Central memory CD8-positive, alpha-beta T cell (primary cell): ENCODE measurements at regions not wholly inside any gene's neighbourhood (a gene's known extent, or its start where the extent isn't known, plus 50 kb on each side); places are given as distances from the start of the nearest gene placed in this dataset.
"Not testable (repeated sequence)": the region's sequence is repeated elsewhere in the genome, so short reads cannot be mapped to it uniquely, and the experiment has no call there.

Source experiments
- ATAC-seq: fragments of 150-1000 bp; cut with Tn5 transposase; replicated peaks from 2 replicates; pipeline ENCODE4 v1.10.0; 2022; ENCODE audit warnings: mild to moderate bottlenecking, moderate FRiP score, moderate number of reproducible peaks; ENCODE audit not compliant: poor library complexity, severe bottlenecking; ENCODE audit errors: extremely low read depth
- DNase-seq, 2 donors: peaks; one replicate each; pipeline ENCODE4 v3.0.0; 2021; ENCODE audit warnings: low spot score in 2 of 2
- H3K27ac Mint-ChIP-seq: one replicate; pipeline ENCODE4 v1.8.0; 2022; ENCODE audit warnings: low read depth, mild to moderate bottlenecking, moderate library complexity, mixed read lengths
- H3K27me3 Mint-ChIP-seq: one replicate; pipeline ENCODE4 v1.8.0; 2022; ENCODE audit warnings: mixed read lengths
- H3K36me3 Mint-ChIP-seq: one replicate; pipeline ENCODE4 v1.8.0; 2022; ENCODE audit warnings: mild to moderate bottlenecking, moderate library complexity, mixed read lengths; ENCODE audit not compliant: insufficient read depth
- H3K4me1 Mint-ChIP-seq: one replicate; pipeline ENCODE4 v1.8.0; 2022; ENCODE audit warnings: mixed read lengths
- H3K4me3 Mint-ChIP-seq: one replicate; pipeline ENCODE4 v1.8.0; 2022; ENCODE audit warnings: mild to moderate bottlenecking, moderate library complexity, mixed read lengths
- H3K9me3 Mint-ChIP-seq: one replicate; pipeline ENCODE4 v1.8.0; 2022; ENCODE audit warnings: mixed read lengths

GRCh38 chr3:22371607-22372291 lies 620.7 kb upstream of the ZNF385D start:
- no peaks in the 10 kb centered on the region for H3K27me3 Mint-ChIP-seq
- H3K27ac Mint-ChIP-seq = no peak overlapping the region
- no peak for ATAC-seq
- no peaks in the 10 kb centered on the region for H3K36me3 Mint-ChIP-seq
- no peak overlapping the region for H3K4me3 Mint-ChIP-seq
- no peak for DNase-seq
- H3K9me3 Mint-ChIP-seq = peaks cover 24% of the 10 kb centered on the region
- H3K4me1 Mint-ChIP-seq = no peaks in the 10 kb centered on the region

DNA sequence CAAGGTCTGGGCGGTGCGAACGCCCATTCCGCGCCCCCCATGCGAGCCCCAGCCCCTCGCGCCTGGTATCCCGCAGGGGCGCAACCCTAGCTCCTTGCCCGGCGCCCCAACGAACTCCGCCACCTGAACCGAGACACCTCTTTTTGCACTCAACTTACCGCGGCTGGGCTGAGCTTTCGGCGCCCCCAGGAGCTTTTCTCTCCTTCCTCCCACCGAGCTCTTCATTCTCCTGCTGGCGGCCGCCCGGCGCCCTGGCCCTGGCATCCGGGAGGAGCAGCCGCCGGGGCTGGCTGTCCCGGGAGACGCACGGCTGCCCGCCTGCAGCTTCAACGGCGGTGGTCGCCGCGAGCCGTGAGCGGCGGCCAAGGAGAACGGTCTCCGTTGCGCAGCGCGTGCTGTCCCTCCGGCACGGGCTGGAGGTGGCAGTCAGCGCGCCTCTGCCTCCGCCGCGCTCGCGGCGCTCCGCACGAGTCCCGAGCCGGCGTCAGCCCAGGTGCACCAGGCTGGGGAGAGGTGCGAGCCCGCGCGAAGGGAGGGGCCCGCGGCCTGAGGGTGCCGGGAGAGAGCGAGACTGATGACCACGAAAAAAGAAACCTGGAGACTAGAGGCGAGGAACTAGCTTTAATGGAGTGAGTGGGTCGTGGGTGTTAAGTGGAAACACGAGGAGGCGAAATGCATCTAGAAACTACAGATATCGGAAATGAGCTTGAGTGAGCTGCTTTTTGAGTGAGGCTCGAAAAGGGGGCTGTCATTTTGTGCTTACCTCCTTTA lies 621.5 kb upstream of the ZNF385D start:
- no peaks in the 10 kb centered on the region for H3K36me3 Mint-ChIP-seq
- H3K27ac Mint-ChIP-seq = no peak overlapping the region
- H3K27me3 Mint-ChIP-seq = no peaks in the 10 kb centered on the region
- ATAC-seq = no peak
- H3K4me1 Mint-ChIP-seq = no peaks in the 10 kb centered on the region
- H3K9me3 Mint-ChIP-seq = peaks cover 24% of the 10 kb centered on the region
- no peak for DNase-seq
- no peak overlapping the region for H3K4me3 Mint-ChIP-seq

DNA sequence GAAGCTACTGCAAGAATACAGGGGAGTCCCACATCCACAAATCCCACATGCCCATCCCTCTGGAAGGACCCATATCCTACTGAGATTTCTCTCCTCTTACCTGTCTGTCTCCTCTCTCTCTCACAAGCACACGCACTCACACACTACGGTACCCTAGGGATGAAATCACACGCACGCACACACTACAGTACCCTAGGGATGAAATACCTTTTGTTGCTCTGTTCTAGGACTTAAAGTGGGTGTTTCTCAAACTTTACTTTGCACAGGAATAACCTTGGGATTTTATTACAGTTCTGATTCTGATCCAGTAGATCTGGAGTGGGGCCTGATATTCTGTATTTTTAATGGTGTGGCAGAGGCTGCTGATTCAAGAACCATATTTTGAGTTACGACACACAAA lies 622.2 kb upstream of the ZNF385D start:
- Mint-ChIP-seq H3K27ac (no peak overlapping the region), H3K4me3 (no peak overlapping the region), H3K36me3 (no peaks in the 10 kb centered on the region), H3K27me3 (no peaks in the 10 kb centered on the region), H3K4me1 (no peaks in the 10 kb centered on the region), H3K9me3 (peaks cover 24% of the 10 kb centered on the region)
- no peak for ATAC-seq
- DNase-seq = no peak

GRCh38 chr3:22373827-22374226 lies 622.8 kb upstream of the ZNF385D start:
- no peak for ATAC-seq
- DNase-seq = no peak
- H3K4me1 Mint-ChIP-seq = no peaks in the 10 kb centered on the region
- H3K27ac Mint-ChIP-seq = no peak overlapping the region
- no peaks in the 10 kb centered on the region for H3K36me3 Mint-ChIP-seq
- H3K4me3 Mint-ChIP-seq = no peak overlapping the region
- H3K9me3 Mint-ChIP-seq = peaks cover 23% of the 10 kb centered on the region
- H3K27me3 Mint-ChIP-seq = no peaks in the 10 kb centered on the region

DNA sequence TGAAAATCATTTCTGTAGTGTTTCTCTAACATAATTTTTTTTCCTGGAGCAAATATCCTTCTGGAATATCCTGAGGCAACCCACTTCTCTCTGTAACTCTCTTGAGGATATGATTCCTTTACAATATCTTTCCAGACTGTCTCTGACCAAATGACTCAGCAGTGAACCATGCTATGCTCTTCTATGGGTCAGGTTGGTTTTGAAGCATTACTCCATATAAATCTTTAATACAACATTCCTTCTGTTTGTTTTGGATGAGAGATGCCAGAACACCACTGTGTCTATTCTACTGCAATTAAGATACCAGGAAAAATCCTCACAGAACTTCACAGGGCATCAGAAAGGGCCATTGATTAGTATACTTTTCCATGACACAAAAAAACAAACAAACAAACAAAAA lies 626.4 kb upstream of the ZNF385D start:
- Mint-ChIP-seq H3K36me3 (no peaks in the 10 kb centered on the region), H3K4me1 (no peaks in the 10 kb centered on the region), H3K27ac (no peak overlapping the region), H3K27me3 (no peaks in the 10 kb centered on the region), H3K9me3 (peaks cover 30% of the 10 kb centered on the region), H3K4me3 (no peak overlapping the region)
- ATAC-seq (no peak), DNase-seq (no peak)

- Mint-ChIP-seq H3K36me3 (no peaks in the 10 kb centered on the region), H3K9me3 (peaks cover 26% of the 10 kb centered on the region), H3K4me3 (no peak overlapping the region), H3K27ac (no peak overlapping the region), H3K27me3 (no peaks in the 10 kb centered on the region), H3K4me1 (no peaks in the 10 kb centered on the region)
- ATAC-seq = no peak
- no peak for DNase-seq
Observed at GRCh38 chr3:22378869-22379268, 627.9 kb upstream of the ZNF385D start.

DNA sequence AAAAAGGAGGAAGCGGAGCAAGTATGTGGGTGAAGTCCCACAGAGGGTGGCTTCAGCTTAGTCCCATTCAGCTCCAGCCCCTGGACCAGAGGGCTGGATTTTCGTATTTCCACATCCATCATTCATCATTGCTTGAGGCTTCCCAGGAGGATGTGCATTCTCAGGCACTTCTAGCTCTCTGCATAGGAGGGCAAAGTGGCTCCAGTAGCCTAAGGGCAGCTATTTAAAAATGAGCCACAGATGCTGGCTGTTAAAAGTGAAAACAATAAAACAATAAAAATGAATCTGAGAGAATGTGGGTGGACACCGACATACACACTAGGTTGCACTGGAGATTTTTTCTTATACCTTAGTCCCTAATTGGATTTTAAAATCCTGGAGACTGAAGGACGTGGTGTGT lies 629.2 kb upstream of the ZNF385D start:
- Mint-ChIP-seq H3K4me1 (no peaks in the 10 kb centered on the region), H3K4me3 (no peak overlapping the region), H3K27ac (no peak overlapping the region), H3K36me3 (no peaks in the 10 kb centered on the region), H3K9me3 (peaks cover 21% of the 10 kb centered on the region), H3K27me3 (no peaks in the 10 kb centered on the region)
- ATAC-seq = no peak
- no peak for DNase-seq

DNA sequence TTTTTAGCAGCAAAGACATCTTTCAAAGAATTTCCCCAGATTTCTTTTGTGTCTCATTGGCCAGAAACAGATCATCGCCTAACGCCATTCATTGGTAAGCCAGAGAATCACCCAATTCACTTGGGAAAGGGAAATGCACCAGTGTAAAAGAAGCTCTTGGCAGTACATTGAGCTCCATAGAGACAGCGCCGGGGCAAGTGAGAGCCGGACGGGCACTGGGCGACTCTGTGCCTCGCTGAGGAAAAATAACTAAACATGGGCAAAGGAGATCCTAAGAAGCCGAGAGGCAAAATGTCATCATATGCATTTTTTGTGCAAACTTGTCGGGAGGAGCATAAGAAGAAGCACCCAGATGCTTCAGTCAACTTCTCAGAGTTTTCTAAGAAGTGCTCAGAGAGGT lies 630.6 kb upstream of the ZNF385D start:
- not testable (repeated sequence) for DNase-seq, ATAC-seq, H3K4me3 Mint-ChIP-seq, H3K4me1 Mint-ChIP-seq, H3K27ac Mint-ChIP-seq, H3K27me3 Mint-ChIP-seq, H3K36me3 Mint-ChIP-seq
- H3K9me3 Mint-ChIP-seq = peaks cover 21% of the 10 kb centered on the region

- no peak overlapping the region for H3K27ac Mint-ChIP-seq
- no peaks in the 10 kb centered on the region for H3K4me1 Mint-ChIP-seq
- H3K9me3 Mint-ChIP-seq = peaks cover 21% of the 10 kb centered on the region
- H3K4me3 Mint-ChIP-seq = no peak overlapping the region
- ATAC-seq = no peak
- H3K27me3 Mint-ChIP-seq = no peaks in the 10 kb centered on the region
- no peak for DNase-seq
- H3K36me3 Mint-ChIP-seq = no peaks in the 10 kb centered on the region
Observed at GRCh38 chr3:22383285-22383684, 632.3 kb upstream of the ZNF385D start.

DNA sequence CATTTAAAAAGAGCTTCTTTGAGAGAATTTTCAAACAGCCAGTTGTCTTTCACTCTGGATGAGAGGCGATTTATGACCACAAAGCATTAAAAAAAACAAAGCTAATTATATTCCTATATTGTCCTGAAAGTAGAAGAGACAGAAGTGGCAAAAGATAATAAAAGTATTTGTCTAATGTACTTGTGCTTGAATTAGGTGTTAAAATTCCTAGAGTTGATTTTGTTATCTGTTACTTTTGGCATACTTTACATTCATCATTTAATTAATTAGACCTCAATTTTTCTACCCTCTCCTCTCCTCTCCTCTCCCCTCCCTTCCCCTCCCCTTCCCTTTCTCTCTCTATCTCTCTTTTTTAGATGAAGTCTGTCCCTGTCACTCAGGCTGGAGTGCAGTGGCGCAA lies 635.1 kb upstream of the ZNF385D start:
- peaks cover 13% of the 10 kb centered on the region for H3K9me3 Mint-ChIP-seq
- no peak overlapping the region for H3K27ac Mint-ChIP-seq
- H3K36me3 Mint-ChIP-seq = no peaks in the 10 kb centered on the region
- H3K4me1 Mint-ChIP-seq = no peaks in the 10 kb centered on the region
- no peak for ATAC-seq
- H3K27me3 Mint-ChIP-seq = no peaks in the 10 kb centered on the region
- H3K4me3 Mint-ChIP-seq = no peak overlapping the region
- no peak for DNase-seq

DNA sequence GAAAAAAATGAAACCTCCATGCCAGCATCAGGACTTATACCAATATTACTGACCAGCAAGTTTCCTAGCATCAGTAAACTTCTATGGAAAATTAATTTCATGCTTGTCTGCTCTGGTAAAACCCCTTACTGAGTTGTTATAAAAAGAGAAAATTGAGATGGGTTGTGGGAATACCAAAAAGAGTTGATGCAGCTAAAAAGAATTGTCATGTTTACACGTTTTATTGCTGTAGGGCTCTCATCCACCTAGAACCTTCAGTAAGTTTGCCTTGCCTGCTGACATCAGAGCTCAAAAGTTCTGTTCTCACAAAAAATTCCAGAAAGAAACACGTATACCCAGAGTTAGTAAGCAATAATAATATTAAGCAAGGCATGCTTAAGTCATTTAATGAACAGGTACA lies 641.3 kb upstream of the ZNF385D start:
- no peaks in the 10 kb centered on the region for H3K4me1 Mint-ChIP-seq
- no peak overlapping the region for H3K4me3 Mint-ChIP-seq
- H3K9me3 Mint-ChIP-seq = peaks cover 11% of the 10 kb centered on the region
- ATAC-seq (no peak), DNase-seq (no peak)
- no peaks in the 10 kb centered on the region for H3K36me3 Mint-ChIP-seq
- H3K27ac Mint-ChIP-seq = no peak overlapping the region
- no peaks in the 10 kb centered on the region for H3K27me3 Mint-ChIP-seq

GRCh38 chr3:22392859-22393258 lies 641.8 kb upstream of the ZNF385D start:
- Mint-ChIP-seq H3K9me3 (peaks cover 17% of the 10 kb centered on the region), H3K27me3 (no peaks in the 10 kb centered on the region), H3K27ac (no peak overlapping the region), H3K4me3 (no peak overlapping the region), H3K4me1 (no peaks in the 10 kb centered on the region), H3K36me3 (no peaks in the 10 kb centered on the region)
- no peak for ATAC-seq
- no peak for DNase-seq

DNA sequence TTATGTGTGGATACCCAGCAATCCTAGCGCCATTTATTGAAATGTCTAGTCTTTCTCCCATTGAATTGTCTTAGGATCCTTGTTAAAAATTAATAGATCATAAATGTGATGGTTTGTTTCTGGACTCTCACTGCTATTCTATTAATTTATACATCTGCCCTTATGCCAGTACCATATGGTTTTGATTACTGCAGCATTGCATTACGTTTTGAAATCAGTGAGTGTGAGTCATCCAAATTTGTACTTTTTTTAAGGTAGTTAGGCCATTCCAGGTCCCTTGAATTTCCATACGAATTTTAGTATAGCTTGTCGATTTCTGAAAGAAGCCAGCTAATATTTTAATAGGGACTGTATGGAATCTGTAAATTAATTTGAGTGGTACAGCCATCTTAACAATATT lies 648.6 kb upstream of the ZNF385D start:
- DNase-seq (no peak), ATAC-seq (no peak)
- Mint-ChIP-seq H3K36me3 (no peaks in the 10 kb centered on the region), H3K27ac (no peak overlapping the region), H3K4me3 (no peak overlapping the region), H3K4me1 (no peaks in the 10 kb centered on the region), H3K27me3 (no peaks in the 10 kb centered on the region), H3K9me3 (peaks cover 37% of the 10 kb centered on the region)
